OCI-M1 (cell line): ENCODE measurements at regions not wholly inside any gene's neighbourhood (a gene's known extent, or its start where the extent isn't known, plus 50 kb on each side); places are given as distances from the start of the nearest gene placed in this dataset.
A peak's percentile ranks its signal among the peaks of the same experiment; 100 is the strongest.
"Not testable (repeated sequence)": the region's sequence is repeated elsewhere in the genome, so short reads cannot be mapped to it uniquely, and the experiment has no call there.

Experiments used
- DNase-seq: peaks from one replicate; lab custom pipeline; 2025; lab: John Stamatoyannopoulos, UW

DNA sequence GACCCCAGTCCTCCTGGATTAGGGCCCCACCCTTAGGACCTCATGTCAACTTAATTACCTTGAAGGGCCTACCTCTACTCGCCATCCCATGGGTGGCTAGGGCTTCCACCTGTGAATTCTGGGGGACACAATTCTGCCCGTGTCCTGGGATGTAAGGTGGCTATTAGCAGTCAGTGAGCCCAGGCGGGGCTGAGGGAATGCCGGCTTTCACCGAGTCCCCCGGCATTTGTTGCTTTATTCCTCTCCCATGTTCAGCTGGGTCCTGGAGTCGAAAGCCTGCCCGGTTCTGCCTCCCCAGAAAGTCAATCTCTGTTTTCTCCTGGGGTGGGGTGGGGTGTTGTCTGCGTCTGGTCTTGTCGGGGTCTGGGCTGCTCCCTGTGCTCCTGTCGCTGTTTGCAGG, 125.6 kb downstream of the GLRX3 start:
- DNase-seq: no peak

DNA sequence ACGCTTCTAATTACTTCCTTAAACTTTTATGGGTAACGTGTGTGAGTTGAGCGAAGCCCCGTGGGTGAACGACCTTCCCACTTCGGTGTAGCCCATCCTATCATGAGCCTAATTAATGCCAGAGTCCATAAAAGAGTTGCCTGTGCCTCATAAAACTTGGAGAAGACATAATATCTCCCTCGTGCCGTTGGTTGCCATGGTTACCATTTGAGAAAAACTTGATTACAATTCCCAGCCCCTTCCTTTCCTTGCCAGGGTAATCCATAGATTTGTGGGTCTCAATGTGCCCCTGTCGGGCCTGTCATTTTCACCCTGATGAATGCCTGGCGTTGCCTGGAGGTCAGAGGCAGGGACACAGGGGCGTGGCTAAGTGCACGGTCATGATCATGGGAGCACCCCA, 127.1 kb downstream of the GLRX3 start:
- DNase-seq: no peak

DNA sequence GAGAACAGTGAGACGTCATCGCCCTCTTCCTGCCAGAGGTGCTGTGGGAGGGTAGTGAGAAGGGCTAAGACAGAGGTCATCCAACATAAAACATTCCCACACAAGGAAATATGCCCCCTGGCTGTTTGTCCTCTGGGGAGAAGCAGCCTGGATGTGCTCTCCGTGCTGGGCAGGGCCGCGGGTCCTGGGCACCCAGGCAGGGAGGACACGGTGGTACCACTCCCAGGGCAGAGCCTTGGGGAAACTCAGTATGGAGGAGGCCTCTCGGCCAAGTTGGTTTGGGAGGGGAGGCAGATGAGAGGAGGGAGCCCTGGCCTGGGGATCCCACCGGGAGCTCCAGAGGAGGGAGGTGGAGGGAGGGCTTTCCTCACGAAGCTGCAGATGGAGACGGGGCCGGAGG, 129.4 kb downstream of the GLRX3 start:
- no peak for DNase-seq

DNA sequence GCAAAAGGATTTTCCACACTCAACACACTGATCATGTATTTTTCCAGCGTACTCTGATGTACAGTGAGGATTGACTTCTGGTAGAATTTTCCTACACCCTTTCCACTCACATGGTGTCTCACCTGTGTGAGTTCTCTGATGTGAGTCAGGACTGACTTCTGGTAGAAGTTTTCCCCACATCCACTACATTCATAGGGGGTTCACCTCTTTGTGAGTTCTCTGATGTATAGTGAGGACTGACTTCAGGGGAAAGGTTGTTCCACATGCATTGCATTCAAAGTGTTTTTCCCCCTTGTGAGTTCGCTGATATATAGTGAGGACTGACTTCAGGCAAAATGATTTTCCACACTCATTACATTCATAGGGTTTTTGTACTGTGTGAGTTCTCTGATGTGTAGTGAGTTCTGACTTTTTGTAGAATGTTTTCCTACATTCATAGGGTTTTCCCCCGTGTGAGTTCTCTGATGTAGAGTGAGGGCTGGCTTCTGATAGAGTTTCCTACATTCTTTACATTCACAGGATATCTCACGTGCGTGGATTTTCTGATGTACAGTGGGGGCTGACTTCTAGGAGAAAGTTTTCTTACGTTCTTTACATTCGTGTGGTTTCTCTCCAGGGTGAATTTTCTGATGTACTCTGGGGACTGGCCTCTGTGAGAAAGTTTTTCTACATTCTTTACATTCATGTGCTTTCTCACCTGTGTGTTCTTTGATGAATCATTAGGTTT, 146.5 kb downstream of the GLRX3 start:
- DNase-seq: no peak

DNA sequence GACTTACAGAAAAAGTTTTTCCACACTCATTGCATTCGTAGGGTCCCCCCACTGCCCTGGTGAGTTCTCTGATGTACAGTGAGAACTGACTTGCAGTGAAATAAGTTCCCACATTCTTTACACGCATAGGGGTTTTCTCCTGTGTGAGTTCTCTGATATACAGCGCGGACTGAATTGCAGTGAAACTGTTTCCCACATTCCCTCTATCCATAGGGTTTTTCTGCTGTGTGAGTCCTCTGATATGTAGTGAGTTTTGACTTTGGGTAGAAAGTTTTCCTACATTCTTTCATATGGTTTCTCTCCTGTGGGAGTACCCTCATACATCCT, 147.0 kb downstream of the GLRX3 start:
- no peak for DNase-seq

DNA sequence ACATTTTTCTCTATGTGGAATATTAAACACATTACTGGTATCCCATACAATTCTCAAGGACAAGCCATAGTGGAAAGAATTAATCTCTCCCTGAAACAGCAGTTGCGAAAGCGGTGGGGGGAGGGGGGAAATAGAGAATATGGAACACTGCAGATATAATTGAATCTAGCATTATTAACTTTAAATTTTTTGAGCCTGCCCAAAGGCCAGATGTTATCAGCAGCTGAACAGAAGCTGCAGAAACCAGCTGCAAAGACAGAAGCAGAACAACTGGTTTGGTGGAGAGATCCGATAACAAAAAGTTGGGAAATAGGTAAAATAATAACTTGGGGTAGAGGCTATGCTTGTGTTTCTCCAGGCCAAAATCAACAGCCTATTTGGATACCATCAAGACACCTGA, 159.6 kb downstream of the GLRX3 start:
- DNase-seq: not testable (repeated sequence)

DNA sequence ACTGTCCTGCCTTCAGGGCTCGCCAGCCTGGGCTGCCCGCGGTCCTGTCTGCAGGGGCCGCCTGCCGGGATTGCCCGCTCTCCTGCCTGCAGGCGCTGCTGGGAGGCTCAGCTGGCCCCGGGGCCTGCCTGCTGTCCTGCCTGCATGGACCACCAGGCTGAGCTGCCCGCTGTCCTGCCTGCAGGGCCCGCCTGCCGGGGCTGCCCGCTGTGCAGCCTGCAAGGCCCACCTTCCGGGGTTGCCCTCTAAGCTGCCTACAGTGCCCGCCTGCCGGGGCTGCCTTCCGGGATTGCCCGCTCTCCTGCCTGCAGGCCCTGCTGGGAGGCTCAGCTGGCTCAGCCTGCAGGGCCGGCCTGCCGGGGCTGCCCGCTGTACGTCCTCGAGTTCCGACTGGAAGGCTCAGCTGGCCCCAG, 164.4 kb downstream of the GLRX3 start:
- peak; percentile 66 for DNase-seq

DNA sequence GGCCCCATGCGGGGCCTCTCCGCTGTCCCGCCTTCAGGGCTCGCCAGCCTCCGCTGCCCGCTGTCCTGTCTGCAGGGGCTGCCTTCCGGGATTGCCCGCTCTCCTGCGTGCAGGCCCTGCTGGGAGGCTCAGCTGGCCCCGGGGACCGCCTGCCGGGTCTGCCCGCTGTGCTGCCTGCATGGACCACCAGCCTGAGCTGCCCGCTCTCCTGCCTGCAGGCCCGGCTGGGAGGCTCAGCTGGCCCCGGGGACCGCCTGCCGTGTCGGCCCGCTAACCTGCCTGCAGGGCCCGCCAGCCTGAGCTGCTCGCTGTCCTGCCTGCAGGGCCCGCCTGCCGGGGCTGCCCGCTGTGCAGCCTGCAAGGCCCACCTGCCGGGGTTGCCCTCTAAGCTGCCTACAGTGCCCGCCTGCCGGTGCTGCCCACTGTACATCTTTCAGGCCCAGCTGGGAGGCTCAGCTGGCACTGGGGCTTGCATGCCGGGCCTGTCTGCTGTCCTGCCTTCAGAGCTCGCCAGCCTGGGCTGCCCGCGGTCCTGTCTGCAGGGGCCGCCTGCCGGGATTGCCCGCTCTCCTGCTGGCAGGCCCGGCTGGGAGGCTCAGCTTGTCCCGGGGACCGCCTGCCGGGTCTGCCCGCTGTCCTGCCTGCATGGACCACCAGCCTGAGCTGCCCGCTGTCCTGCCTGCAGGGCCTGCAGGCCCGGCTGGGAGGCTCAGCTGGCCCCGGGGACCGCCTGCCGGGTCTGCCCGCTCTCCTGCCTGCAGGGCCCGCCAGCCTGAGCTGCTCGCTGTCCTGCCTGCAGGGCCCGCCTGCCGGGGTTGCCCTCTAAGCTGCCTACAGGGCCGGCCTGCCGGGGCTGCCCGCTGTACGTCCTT, 165.1 kb downstream of the GLRX3 start:
- DNase-seq: peak; percentile 79

DNA sequence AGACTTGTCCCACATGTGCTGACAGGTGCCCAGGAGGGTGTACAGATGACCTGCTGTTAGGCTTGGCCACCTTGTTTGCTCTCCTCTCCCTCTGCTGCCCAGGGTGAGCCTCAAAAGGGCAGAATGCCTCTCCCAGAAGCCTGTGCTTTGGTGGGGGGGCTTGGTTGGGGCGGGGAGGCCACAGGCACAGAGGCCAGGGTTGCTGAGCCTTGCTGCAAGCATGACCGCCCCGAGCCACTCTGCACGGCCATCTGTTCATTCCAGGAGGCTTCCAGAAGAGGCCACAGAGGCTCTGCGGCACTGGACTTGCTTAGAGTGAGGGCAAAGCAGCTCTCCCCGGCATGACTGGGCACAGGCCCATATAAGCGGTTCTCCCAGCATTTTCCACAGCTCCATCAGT, 190.8 kb downstream of the GLRX3 start:
- no peak for DNase-seq

DNA sequence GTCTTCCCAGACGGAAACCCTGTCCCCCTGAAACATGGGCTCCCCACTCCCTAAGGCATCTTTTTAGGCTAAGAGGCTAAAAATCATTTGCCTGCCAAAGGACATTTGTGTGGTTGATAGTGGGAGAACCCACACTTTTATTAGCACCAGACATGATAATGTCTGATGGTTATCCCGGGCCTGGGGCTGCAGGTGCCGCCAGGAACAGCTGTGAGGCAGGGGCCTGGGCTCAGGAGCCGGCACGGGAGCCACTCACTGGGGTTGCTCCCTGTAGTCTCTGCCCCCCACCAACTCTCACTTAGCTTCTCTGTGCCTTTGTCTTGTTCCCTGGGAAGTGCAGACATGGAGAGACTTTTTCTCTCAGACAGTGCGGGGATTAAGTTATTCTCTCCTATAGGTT, 193.6 kb downstream of the GLRX3 start:
- no peak for DNase-seq

DNA sequence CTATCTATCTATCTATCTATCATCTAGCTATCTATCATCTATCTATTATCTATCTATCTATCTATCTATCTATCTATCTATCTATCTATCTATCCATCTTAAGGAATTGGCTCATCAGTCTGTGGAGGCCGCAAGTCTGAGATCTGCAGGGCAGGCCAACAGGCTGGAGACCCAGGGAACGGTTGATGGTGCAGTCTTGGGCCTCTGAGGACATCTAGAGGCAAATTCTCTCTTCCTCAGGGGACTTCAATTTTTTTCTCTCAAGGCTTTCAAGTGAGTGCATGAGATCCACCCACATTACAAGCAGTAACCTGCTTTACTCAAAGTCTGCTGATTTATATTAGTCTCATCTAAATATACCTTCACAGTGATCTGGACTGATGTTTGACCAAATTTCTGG, 197.0 kb downstream of the GLRX3 start:
- DNase-seq: peak; percentile 5

DNA sequence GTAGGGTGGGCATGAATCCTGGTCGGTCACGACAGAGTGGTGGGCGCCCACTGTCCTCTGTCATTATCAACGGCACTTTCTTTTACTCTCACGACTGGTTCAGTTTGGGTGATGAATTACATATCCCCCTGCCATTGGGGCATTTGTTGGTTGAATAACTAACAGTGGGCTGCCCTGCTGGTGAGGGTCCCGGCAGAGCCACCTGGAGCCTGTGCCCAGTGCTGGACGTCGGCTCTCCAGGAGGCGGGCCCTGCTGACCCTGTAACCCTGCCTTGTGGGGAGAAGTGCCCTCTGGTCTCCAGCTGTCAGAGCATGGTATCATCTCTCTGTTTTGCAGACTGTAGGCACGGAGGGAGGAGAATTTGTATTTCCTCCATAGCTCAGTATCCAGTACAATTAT, 199.1 kb downstream of the GLRX3 start:
- no peak for DNase-seq

DNA sequence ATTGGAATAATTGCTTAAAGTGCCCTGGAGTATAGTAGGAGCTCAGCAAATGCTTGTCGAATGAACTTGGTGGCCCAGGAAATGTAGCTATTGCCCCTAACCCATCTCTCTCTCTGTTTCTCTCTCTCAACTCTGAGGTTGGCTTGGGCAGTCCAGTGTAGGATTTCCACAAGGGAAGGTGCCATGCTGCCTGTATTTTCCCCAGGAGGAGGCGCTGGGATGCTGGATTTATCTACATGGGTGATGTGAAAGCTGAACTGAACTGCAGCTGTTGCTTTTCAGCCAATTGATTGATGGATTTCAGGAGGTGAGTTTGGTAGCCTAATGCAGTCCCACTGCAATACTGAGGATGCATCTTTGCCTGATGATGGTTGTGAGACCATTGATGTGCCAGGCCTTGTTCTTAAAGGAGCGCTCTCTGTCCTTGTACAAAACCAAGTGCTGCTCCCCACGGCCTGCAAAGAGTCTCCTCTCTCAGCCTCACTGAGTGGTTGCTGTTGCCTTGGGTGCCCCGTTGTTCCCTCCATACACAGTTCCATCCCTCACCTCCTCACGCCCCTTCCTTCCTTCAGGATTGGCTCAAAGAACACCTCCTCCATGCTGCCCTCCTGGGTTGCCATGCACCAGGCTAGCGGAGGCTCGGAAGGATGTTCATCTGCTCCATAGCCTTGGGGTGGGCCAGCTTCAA, 200.6 kb downstream of the GLRX3 start:
- DNase-seq: no peak

DNA sequence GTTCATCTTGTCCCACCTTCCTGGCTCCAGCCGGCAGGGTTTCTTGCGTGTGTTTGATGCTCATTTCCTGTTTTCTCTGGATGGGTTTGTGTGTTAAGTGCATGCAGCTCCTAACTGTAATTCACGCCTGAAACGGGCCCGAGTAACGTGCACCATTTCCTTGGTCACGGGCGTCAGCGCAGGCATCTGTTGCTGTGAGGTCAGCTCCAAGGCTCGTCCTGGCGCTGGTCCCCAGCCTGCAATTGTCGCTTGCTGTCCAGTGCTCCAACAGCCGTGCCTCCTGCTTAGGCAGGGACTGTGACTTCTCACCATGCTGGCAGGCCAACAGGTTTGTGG, 201.1 kb downstream of the GLRX3 start:
- no peak for DNase-seq

DNA sequence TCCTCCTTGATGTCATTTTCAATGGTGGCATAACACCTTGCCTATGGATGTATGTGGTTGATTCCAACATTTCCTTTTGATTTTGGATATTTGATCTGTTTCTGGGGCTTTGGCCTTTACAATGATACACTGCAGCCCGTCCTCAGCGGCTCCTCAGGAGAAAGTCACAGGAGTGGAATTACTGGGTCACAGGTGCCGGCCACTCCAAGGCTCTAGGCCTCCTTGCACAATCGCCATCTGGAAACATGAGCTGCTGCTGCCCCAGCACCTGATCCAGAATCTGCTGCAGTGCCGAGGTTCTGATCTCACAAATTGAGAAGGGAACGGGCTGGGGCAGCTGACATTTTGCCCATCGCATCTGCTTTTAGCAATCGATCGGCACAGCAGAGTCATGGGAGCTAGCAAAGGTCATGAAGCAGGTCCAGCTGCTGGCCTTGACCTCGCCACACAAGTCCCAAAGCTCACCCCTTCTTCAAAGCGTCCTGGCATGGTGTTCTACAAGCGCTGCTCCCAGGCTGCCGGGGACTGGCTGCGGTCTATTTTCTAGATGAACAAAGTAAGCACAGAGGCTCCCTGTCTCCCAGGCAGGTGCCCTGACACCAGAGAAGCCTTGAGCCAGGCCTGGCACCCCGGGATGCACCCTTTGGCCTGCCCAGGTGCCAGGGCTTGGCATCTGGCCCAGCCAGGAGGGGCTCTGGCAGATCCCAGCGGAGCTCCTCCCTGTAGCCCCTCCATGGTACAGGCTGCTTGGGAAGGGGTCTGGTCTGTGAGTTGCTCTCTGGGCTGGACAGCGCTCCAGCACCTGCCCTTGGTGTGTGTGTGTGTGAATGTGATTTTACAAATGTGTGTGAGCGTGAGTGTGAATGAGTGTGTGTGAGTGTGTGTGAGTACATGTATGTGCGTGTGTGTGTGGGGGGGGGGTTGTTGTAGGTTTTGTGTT, 201.8 kb downstream of the GLRX3 start:
- DNase-seq: no peak

DNA sequence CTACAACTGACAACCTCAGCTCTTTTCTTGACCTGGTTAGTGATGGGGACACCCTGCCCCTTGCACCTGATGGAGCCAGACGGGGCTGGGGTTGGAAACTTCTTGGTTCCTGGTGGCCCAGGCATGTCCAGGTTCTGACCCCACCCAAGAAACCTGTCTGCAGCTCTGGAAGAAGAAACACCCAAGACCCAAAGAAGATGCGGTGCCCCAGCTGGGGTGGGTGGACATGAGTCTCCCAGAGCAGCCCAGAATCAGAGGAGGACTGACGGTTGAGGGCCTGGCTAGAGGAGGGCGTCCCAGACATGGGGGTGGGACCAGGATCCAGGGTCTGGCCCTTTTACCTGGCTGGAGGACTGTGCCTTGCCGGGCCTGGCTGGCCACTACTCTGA, 202.4 kb downstream of the GLRX3 start:
- DNase-seq: no peak

DNA sequence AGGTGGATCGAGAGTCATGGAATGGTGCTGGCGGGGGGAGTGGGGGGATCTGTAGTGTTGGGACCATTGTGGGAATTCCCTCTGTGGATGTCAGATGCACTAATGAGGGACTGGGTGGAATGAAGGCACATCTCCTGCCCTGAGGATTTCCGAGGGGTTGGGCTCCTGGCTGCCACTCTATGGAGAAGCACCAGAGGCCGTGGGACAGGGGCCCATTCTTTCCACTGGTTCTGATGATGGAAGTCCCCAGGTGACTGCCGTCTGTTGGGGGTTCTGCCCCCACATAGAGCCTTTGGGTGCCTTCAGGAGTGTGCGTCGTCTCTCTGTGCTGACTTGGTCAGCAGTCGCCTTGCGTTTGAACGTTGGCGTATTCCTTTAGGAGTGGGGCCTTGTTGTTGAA, 202.9 kb downstream of the GLRX3 start:
- no peak for DNase-seq

DNA sequence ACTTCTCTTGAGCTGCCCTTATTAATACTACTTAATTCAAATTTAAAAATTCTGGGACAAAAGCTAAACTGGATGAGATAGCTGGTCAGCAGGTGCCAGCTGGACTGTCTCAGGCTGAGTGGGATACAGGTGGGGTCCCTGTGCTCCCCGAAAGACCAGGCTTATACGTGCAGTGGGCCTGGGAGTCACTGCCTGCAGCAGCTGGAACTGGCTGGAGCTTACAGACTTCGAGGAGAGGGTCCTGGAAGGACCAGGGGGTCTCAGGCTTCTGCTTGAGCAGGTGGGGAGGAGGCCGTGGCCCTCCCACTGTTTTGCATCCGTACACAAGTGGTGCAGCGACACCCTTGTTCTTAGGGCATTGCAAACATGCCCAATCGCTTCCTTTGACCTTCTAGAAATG, 203.7 kb downstream of the GLRX3 start:
- DNase-seq: no peak

DNA sequence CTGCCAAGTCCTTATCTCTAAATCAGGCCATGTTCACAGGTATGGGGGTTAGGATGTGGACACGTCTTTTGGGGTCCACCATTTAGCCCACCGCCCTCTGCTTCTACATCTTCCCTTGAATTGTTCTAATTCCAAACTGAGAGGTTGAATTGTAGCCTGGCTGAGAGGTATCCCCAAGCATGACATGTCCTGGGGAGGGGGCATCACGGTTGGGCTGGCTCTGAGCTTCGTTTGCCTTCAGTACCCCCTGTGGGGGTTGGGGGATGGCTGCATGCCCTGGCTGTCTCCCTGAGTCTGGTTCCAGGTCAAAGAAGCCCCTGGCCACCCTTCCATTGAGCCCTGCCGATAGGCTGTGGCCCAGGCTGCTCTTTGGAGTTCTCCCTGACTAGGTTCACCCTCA, 204.6 kb downstream of the GLRX3 start:
- no peak for DNase-seq

DNA sequence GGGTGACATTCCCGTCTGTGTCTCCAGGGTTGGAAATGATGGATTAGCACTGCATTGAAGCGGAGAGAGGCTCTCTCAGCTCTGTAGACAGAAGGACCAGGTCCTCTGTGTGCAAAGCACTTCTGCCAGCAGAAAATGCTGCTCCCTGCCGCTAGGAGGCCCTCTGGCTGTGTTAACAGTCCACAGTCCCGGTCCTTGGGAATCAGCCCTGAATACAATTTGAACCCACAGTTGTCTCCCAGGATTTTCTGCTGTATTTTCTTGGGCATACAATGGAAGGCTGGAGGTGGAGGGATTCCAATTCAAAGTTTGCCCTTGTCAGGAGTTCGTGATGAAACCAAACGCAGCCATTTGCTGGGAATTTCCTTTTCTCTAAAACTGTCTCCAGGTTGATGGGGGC, 205.2 kb downstream of the GLRX3 start:
- peak; percentile 28 for DNase-seq

DNA sequence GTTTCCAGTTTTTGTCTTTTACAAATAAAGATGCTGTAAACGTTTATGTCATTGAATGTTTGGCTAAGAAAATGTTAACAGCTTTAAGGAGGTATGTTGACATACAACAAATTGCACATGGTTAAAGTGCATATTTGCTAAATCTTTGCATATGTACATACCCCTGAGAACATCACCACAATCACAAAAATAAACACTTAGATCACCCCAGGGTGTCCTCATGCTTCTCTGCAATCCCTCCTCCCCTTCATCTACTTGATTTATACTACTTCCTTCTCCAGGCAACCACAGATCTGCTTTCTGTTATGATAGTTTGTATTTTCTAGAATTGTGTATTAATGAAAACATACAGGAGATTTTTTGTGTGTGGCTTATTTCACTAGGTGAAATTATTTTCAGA, 209.5 kb downstream of the GLRX3 start:
- no peak for DNase-seq

DNA sequence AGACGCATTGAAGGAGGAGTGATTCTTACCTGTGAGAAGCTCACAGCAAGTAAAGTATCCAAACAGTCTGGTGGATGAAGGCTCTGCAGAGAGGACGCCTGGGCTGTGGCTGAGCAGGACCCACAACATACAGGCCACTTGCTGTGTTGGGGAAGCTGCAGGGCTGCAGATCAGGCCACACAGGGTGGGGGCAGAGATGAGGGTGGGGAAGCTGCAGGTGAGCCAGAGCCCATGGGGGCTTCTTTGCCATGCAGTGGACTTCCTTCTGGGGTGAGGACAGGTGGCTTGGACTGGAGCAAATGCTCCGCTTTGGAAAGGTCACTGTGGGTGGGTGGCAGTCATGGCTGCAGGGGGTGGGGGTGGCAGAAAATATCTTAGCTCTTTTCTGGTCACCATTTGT, 214.8 kb downstream of the GLRX3 start:
- no peak for DNase-seq
